ENCODE measurements at regions not wholly inside any gene's neighbourhood (a gene's known extent, or its start where the extent isn't known, plus 50 kb on each side); places are given as distances from the start of the nearest gene placed in this dataset.

GRCh38 chr10:125473143-125473793 is 209.7 kb downstream of the TEX36 start:
- Histone ChIP-seq H3K27ac (no peak overlapping the region), H3K4me1 (no peaks in the 10 kb centered on the region), H3K36me3 (no peaks in the 10 kb centered on the region), H3K4me3 (no peak overlapping the region), H3K27me3 (ENCODE audit: low read depth) (no peaks in the 10 kb centered on the region), H3K9me3 (no peaks in the 10 kb centered on the region)
- ATAC-seq (no peak), DNase-seq (no peak)
- intact Hi-C loops (cut with DNase I): no loop called here
- TF ChIP-seq, protein P1, sequence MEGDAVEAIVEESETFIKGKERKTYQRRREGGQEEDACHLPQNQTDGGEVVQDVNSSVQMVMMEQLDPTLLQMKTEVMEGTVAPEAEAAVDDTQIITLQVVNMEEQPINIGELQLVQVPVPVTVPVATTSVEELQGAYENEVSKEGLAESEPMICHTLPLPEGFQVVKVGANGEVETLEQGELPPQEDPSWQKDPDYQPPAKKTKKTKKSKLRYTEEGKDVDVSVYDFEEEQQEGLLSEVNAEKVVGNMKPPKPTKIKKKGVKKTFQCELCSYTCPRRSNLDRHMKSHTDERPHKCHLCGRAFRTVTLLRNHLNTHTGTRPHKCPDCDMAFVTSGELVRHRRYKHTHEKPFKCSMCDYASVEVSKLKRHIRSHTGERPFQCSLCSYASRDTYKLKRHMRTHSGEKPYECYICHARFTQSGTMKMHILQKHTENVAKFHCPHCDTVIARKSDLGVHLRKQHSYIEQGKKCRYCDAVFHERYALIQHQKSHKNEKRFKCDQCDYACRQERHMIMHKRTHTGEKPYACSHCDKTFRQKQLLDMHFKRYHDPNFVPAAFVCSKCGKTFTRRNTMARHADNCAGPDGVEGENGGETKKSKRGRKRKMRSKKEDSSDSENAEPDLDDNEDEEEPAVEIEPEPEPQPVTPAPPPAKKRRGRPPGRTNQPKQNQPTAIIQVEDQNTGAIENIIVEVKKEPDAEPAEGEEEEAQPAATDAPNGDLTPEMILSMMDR (IDR thresholded peaks at IDR 0.05): no peak

DNA sequence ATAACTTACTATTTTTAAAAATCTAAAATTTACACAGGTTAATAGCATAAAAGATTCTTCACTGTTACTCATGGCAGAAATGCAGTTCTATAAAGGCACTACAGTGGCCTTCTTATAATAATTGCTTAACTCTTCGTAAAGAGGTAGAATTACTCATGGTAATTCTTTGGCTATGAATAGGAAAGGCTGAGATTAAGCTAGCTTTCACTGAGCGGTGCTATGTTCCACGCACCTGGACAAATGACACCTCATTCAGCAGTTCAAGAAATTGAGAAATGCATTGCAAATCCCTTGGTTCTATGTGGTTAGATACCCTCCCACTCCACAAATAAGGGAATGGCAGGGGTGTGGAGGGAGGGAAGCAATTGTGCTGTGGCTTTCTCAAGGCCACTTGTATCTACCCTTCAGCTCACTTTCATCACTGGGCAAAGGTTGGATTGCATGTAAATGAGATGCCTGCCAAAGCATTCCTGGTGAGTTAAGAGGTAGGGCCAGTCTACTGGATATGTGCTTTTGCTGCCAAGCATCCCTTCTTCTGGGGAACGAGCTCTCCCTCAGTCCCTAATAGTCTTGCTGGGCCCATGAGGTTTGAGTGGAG is 210.9 kb downstream of the TEX36 start:
- Histone ChIP-seq H3K9me3 (no peaks in the 10 kb centered on the region), H3K4me1 (no peaks in the 10 kb centered on the region), H3K27ac (no peak overlapping the region), H3K27me3 (ENCODE audit: low read depth) (no peaks in the 10 kb centered on the region), H3K4me3 (no peak overlapping the region), H3K36me3 (no peaks in the 10 kb centered on the region)
- ATAC-seq (peak in 1 of 2 donors; percentile 72), DNase-seq (no peak)
- intact Hi-C loops (cut with DNase I): no loop called here
- TF ChIP-seq, protein P1 (IDR thresholded peaks at IDR 0.05): no peak

- intact Hi-C loops (cut with DNase I): no loop called here
- ATAC-seq (no peak), DNase-seq (no peak)
- H3K36me3 ChIP-seq: no peaks in the 10 kb centered on the region
- no peaks in the 10 kb centered on the region for H3K27me3 ChIP-seq (ENCODE audit: low read depth)
- H3K4me1 ChIP-seq: no peaks in the 10 kb centered on the region
- H3K27ac ChIP-seq: no peak overlapping the region
- H3K9me3 ChIP-seq: no peaks in the 10 kb centered on the region
- H3K4me3 ChIP-seq: no peak overlapping the region
- TF ChIP-seq, protein P1 (IDR thresholded peaks at IDR 0.05): no peak
Observed at GRCh38 chr10:125468278-125468677, 214.7 kb downstream of the TEX36 start.

- H3K4me1 ChIP-seq: no peaks in the 10 kb centered on the region
- intact Hi-C loops (cut with DNase I): no loop called here
- H3K27ac ChIP-seq: no peak overlapping the region
- no peaks in the 10 kb centered on the region for H3K36me3 ChIP-seq
- H3K4me3 ChIP-seq: no peak overlapping the region
- no peak for ATAC-seq
- H3K27me3 ChIP-seq (ENCODE audit: low read depth): no peaks in the 10 kb centered on the region
- H3K9me3 ChIP-seq: no peaks in the 10 kb centered on the region
- no peak for DNase-seq
- TF ChIP-seq, protein P1 (IDR thresholded peaks at IDR 0.05): no peak
Observed at GRCh38 chr10:125466685-125467084, 216.3 kb downstream of the TEX36 start.

DNA sequence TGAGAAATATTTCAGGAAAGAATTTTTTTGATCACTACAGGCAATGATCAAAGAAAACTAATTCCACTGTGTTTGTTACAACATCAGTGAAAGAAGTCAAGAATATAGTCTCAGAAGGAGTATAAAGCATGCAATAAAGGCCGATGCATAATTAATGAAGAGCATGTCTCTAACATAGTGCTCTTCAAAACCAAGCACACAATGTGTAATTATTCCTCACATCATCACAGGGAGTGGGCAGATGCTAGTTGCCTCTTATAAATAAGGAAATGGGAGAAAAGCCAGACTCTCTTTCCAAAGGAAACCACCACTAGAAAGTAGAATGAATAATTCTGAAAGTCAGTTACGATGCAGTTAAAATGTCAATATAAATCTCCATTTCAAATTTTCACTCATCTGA is 220.1 kb downstream of the TEX36 start:
- intact Hi-C loops (cut with DNase I): no loop called here

More for the DNA sequence above, 220.1 kb downstream of the TEX36 start:
- DNase-seq (no peak), ATAC-seq (no peak)
- no peaks in the 10 kb centered on the region for H3K9me3 ChIP-seq
- H3K27ac ChIP-seq: no peak overlapping the region
- H3K4me1 ChIP-seq: no peaks in the 10 kb centered on the region
- no peak overlapping the region for H3K4me3 ChIP-seq
- no peaks in the 10 kb centered on the region for H3K36me3 ChIP-seq
- TF ChIP-seq, protein P1 (IDR thresholded peaks at IDR 0.05): no peak
- no peaks in the 10 kb centered on the region for H3K27me3 ChIP-seq (ENCODE audit: low read depth)
